ENCODE measurements at regions not wholly inside any gene's neighbourhood (a gene's known extent, or its start where the extent isn't known, plus 50 kb on each side); places are given as distances from the start of the nearest gene placed in this dataset.

DNA sequence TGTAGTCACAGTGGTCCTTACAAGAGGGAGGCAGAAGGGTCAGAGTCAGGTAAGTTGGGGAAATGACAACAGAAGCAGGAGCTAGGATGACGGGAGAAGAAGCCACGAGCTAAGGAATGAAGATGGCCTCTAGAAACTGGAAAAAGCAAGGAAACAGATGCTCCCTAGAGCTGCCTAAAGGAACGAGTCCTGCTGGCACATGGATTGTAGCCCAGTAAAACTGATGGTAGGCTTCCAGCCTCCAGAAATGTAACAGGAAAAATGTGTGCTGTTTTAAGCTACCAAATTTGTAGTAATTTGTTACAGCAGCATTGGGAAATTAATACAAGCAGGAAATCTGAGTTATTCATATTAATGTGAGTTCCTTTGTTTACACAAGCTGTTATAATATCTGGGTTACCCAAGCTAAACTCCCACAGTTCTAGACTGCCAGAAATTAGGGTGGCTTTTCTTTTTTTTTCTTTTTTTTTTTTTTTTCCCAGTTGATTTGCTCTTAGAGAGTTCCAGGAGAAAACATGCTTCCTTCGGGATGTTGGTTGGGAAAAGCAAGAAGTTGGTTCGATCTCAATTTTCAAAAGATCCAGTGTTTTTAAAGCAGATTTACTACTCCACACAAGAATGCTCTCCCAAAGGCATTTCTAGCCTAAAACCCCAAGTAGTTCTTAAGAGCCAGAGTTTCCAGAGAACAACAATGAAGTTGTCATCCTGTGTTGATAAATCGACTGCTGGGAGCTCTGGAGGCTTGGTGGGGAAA is 400.0 kb upstream of the SLC24A2 start:
- TF ChIP-seq, protein P1, sequence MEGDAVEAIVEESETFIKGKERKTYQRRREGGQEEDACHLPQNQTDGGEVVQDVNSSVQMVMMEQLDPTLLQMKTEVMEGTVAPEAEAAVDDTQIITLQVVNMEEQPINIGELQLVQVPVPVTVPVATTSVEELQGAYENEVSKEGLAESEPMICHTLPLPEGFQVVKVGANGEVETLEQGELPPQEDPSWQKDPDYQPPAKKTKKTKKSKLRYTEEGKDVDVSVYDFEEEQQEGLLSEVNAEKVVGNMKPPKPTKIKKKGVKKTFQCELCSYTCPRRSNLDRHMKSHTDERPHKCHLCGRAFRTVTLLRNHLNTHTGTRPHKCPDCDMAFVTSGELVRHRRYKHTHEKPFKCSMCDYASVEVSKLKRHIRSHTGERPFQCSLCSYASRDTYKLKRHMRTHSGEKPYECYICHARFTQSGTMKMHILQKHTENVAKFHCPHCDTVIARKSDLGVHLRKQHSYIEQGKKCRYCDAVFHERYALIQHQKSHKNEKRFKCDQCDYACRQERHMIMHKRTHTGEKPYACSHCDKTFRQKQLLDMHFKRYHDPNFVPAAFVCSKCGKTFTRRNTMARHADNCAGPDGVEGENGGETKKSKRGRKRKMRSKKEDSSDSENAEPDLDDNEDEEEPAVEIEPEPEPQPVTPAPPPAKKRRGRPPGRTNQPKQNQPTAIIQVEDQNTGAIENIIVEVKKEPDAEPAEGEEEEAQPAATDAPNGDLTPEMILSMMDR (conservative IDR thresholded peaks at IDR 0.05; ENCODE audit: low read depth, low read length) = no peak
- H3K4me3 ChIP-seq (ENCODE audit: low read length) = no peak overlapping the region
- no peak for DNase-seq (ENCODE audit: low read depth)

DNA sequence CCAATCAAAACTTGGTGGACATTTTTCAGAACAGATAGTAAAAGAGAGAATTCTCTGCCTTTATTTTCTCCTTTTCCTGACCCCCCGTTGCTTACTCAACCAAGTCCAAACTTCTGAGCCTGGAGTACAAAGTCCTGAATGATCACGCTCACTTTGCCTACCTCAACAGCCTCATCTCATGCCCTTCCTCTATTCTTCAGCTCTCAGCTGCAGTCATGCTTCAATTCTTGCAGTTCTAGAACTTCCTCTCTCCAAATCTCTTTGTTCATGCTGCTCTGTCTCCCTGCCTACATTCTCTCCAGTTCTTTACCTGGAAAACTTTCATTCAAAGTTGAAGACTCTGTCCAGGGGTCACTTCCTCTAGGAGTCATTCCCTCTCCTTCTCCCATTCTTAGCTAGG is 398.5 kb upstream of the SLC24A2 start:
- no peak overlapping the region for H3K4me3 ChIP-seq (ENCODE audit: low read length)
- TF ChIP-seq, protein P1 (conservative IDR thresholded peaks at IDR 0.05; ENCODE audit: low read depth, low read length) = no peak
- DNase-seq (ENCODE audit: low read depth) = no peak

DNA sequence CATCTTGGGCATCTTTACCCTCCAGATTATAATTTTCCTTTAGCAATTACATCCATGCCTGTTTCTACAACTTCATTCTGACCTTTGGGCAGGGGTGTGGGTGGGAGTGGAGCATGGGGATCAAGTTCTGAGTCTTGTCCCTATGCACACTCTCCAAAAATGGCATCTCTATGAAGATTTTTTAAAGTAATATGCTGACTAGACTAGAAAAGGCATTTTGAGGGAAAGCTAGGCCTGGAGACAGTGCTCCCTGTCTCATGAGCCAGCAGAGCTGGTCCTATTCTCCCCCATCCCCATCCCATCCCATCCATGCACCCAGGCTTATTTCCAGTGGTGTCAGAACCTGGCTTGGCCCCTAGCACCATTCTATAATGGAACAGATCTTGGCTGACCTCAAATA is 398.0 kb upstream of the SLC24A2 start:
- TF ChIP-seq, protein P1 (conservative IDR thresholded peaks at IDR 0.05; ENCODE audit: low read depth, low read length) = no peak
- H3K4me3 ChIP-seq (ENCODE audit: low read length) = no peak overlapping the region
- DNase-seq (ENCODE audit: low read depth) = no peak

DNA sequence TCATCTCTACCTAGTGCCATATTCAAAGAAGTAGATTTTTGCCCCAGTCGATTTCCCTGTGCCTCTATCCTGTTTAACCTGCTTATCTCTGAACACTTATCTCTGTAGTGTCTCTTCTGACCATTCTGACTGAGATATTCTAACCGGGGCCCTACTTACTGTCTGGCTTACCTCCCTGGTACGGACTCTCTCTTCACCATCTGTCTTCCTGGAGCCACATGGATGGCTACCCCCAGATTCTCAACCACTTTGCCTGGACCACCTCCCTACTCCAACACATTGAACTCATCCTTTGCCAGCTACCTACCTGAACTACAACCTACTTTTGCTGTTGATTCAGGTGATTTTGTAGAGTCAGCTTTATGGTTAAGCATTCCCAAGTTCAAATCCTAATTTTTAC is 397.4 kb upstream of the SLC24A2 start:
- TF ChIP-seq, protein P1 (conservative IDR thresholded peaks at IDR 0.05; ENCODE audit: low read depth, low read length) = no peak
- no peak overlapping the region for H3K4me3 ChIP-seq (ENCODE audit: low read length)
- DNase-seq (ENCODE audit: low read depth) = no peak

DNA sequence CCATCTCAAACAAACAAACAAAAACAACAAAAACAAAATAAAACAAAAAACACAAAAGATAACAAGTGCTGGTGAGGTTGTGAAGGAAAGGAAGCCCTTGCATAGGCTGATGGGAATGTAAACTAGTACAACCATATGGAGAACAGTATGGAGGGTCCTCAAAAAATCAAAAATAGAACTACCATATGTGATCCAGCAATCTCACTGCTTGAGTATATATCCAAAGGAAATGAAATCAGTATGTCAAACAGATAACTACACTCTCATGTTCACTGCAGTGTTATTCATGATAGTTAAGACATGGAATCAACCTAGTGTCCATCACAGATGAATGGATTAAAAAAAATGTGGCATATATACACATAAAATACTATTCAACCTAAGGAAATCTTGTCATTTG is 395.7 kb upstream of the SLC24A2 start:
- H3K4me3 ChIP-seq (ENCODE audit: low read length) = no peak overlapping the region
- TF ChIP-seq, protein P1 (conservative IDR thresholded peaks at IDR 0.05; ENCODE audit: low read depth, low read length) = no peak
- DNase-seq (ENCODE audit: low read depth) = no peak

DNA sequence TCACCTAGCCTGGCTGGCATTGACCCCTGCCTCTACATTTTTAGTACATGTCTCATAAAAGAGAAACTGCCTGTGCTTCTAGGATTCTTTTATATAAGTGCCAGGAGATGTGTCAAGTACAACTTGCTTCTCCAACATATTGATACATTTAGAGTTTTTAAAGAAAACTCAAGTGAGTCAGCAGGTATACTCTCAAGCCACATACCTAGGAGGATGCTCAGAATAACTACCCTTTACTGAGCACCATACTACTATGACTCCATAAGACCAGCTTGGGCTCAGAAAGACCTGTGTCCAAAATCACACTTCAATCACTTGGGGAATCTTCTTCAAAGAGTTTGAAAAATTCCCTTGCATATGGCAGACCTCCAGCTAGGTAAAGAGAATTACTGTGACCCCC is 389.8 kb upstream of the SLC24A2 start:
- TF ChIP-seq, protein P1 (conservative IDR thresholded peaks at IDR 0.05; ENCODE audit: low read depth, low read length) = no peak
- no peak for DNase-seq (ENCODE audit: low read depth)
- H3K4me3 ChIP-seq (ENCODE audit: low read length) = no peak overlapping the region

DNA sequence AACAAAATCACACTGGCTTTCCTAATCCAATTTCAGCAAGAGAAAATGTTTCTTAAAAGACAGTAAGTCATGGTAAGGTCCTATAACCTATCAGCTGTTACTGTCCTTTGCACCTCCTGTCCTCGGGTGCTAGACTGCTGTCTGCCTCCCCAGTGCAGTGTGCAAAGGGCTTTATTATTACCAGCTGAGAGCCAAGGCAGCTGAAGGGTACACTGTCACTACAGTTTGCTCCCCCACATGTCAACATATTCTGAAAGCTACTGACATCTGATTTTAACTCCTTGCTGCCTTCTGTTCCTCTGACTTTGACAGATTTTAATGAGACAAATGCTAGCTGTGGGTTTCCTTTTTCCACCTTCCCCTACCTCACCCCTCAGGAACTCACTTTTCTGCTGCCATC is 389.4 kb upstream of the SLC24A2 start:
- no peak overlapping the region for H3K4me3 ChIP-seq (ENCODE audit: low read length)
- TF ChIP-seq, protein P1 (conservative IDR thresholded peaks at IDR 0.05; ENCODE audit: low read depth, low read length) = no peak
- DNase-seq (ENCODE audit: low read depth) = no peak

Data from retinal pigment epithelial cell (primary cell).